ENCODE measurements at regions not wholly inside any gene's neighbourhood (a gene's known extent, or its start where the extent isn't known, plus 50 kb on each side); places are given as distances from the start of the nearest gene placed in this dataset.
"Not testable (repeated sequence)": the region's sequence is repeated elsewhere in the genome, so short reads cannot be mapped to it uniquely, and the experiment has no call there.

- DNase-seq; intact Hi-C loops (cut with DNase I): not testable (repeated sequence)
These were observed 54.9 kb upstream of the CACHD1 start for GRCh38 chr1:64414855-64415546.

GRCh38 chr1:64417803-64418202, 52.1 kb upstream of the CACHD1 start:
- intact Hi-C loops (cut with DNase I): no loop called here
- DNase-seq: no peak
